SK-N-SH (cell line): ENCODE measurements at regions not wholly inside any gene's neighbourhood (a gene's known extent, or its start where the extent isn't known, plus 50 kb on each side); places are given as distances from the start of the nearest gene placed in this dataset.

Experiments used
- CTCF ChIA-PET: fragments of 300-600, 350-600 bp; formaldehyde crosslinking; extraction: SDS; loops from one replicate; lab custom pipeline; 2021; lab: Yijun Ruan, JAX
- POLR2A ChIA-PET: fragments of 350-600 bp; sonication (Branson Sonifier 250); formaldehyde crosslinking; extraction: SDS; loops from one replicate; lab custom pipeline; 2020; ENCODE audit warnings: antibody characterized with exemption, inconsistent platforms; lab: Yijun Ruan, JAX
- DNase-seq: peaks from one replicate; pipeline ENCODE4 v3.0.0; 2012
- H2AFZ ChIP-seq: fragments of 200-600 bp; sonication (generic); 2 replicates; pipeline ENCODE4 v1.8.1; 2016; ENCODE audit warnings: antibody characterized with exemption, mild to moderate bottlenecking, low read depth
- H3F3A ChIP-seq: fragments of 200-600 bp; sonication (generic); replicated peaks from 2 replicates; pipeline ENCODE3; 2016; ENCODE audit warnings: antibody characterized with exemption, mild to moderate bottlenecking; ENCODE audit not compliant: insufficient read depth
- H3K27ac ChIP-seq, 2 experiments: fragments of 200-500 bp in 1 of 2; fragments of 200-600 bp in 1 of 2; sonication (Bioruptor generic) in 1 of 2; sonication (generic), shearing (Covaris generic) in 1 of 2; 2 replicates each; pipeline versions ENCODE4 v1.5.1 to v1.6.1; 2014 to 2016; ENCODE audit warnings: low read depth in 2 of 2, inconsistent platforms in 1 of 2, low read length in 1 of 2, mild to moderate bottlenecking in 1 of 2, mixed read lengths in 1 of 2
- H3K27me3 ChIP-seq: fragments of 200-600 bp; sonication (generic), shearing (Covaris generic); 2 replicates; pipeline ENCODE4 v1.6.1; 2016; ENCODE audit warnings: mixed run types; ENCODE audit not compliant: insufficient read depth
- H3K36me3 ChIP-seq, 2 experiments: fragments of 200-500 bp in 1 of 2; fragments of 200-600 bp in 1 of 2; sonication (Bioruptor generic) in 1 of 2; sonication (generic) in 1 of 2; replicated peaks in 1 of 2; 2 replicates each; pipeline versions ENCODE3 to v1.5.1; 2014 to 2016; ENCODE audit warnings: low read length in 1 of 2, mild to moderate bottlenecking in 1 of 2; ENCODE audit not compliant: insufficient read depth in 2 of 2, control insufficient read depth in 1 of 2
- H3K4me1 ChIP-seq, 2 experiments: fragments of 200-500 bp in 1 of 2; fragments of 200-600 bp in 1 of 2; sonication (Bioruptor generic) in 1 of 2; sonication (generic), shearing (Covaris generic) in 1 of 2; 2 replicates each; pipeline versions ENCODE4 v1.5.1 to v1.6.1; 2014 to 2016; ENCODE audit warnings: low read depth in 1 of 2, low read length in 1 of 2, mixed run types in 1 of 2; ENCODE audit not compliant: insufficient read depth in 2 of 2, control insufficient read depth in 1 of 2
- H3K4me2 ChIP-seq: fragments of 200-600 bp; sonication (generic), shearing (Covaris generic); 2 replicates; pipeline ENCODE4 v1.6.1; 2017; ENCODE audit warnings: mixed run types
- H3K4me3 ChIP-seq, 2 experiments: fragments of 200-500 bp in 1 of 2; fragments of 200-600 bp in 1 of 2; sonication (Bioruptor generic) in 1 of 2; sonication (generic), shearing (Covaris generic) in 1 of 2; 2 replicates each; pipeline versions ENCODE4 v1.5.1 to v1.8.1; 2014 to 2016; ENCODE audit warnings: low read depth in 2 of 2, inconsistent platforms in 1 of 2, low read length in 1 of 2, mild to moderate bottlenecking in 1 of 2, mixed read lengths in 1 of 2, moderate library complexity in 1 of 2
- H3K79me2 ChIP-seq: fragments of 200-600 bp; sonication (generic); 2 replicates; pipeline ENCODE4 v1.8.1; 2017; ENCODE audit warnings: mild to moderate bottlenecking; ENCODE audit not compliant: insufficient read depth
- H3K9ac ChIP-seq: fragments of 200-600 bp; sonication (generic); 2 replicates; pipeline ENCODE4 v1.6.1; 2017; ENCODE audit warnings: mixed run types
- H3K9me2 ChIP-seq: fragments of 200-600 bp; sonication (generic); 2 replicates; pipeline ENCODE4 v1.6.1; 2017; ENCODE audit warnings: mixed run types
- H3K9me3 ChIP-seq: fragments of 200-600 bp; sonication (generic); 2 replicates; pipeline ENCODE4 v1.6.1; 2017; ENCODE audit warnings: mixed run types, mild to moderate bottlenecking, moderate library complexity
- H4K20me1 ChIP-seq: fragments of 200-600 bp; sonication (generic); 2 replicates; pipeline ENCODE4 v1.6.1; 2017; ENCODE audit warnings: mild to moderate bottlenecking, mixed run types; ENCODE audit not compliant: insufficient read depth
- CHD2 ChIP-seq: fragments of 150-350 bp; IDR thresholded peaks from 2 replicates; pipeline ENCODE4 v1.6.1; 2018; ENCODE audit warnings: low read length; ENCODE audit not compliant: partially characterized antibody
- EZH2phosphoT487 ChIP-seq: fragments of 200-600 bp; sonication (generic); IDR thresholded peaks from 2 replicates; pipeline ENCODE4 v1.6.1; 2017; ENCODE audit warnings: low read depth, mixed run types, mild to moderate bottlenecking, antibody characterized with exemption, moderate library complexity, borderline replicate concordance
- FOSL2 ChIP-seq: IDR thresholded peaks from 2 replicates; pipeline ENCODE4 v1.4.0; 2012; ENCODE audit warnings: low read depth, mild to moderate bottlenecking, moderate library complexity, borderline replicate concordance
- FOXM1 ChIP-seq: IDR thresholded peaks from 2 replicates; pipeline ENCODE4 v1.4.0; 2012; ENCODE audit warnings: low read depth, mild to moderate bottlenecking
- GATA2 ChIP-seq: sonication (generic); formaldehyde crosslinking; IDR thresholded peaks from 2 replicates; pipeline ENCODE4 v1.5.0; 2020; ENCODE audit warnings: mild to moderate bottlenecking, missing genetic modification reagents
- JUND ChIP-seq: IDR thresholded peaks from 2 replicates; pipeline ENCODE4 v1.4.0; 2012
- MAX ChIP-seq: IDR thresholded peaks from 2 replicates; pipeline ENCODE4 v1.4.0; 2012; ENCODE audit warnings: low read depth
- MXI1 ChIP-seq: IDR thresholded peaks from 2 replicates; pipeline ENCODE4 v1.6.1; 2012; ENCODE audit warnings: mild to moderate bottlenecking, low read depth, low read length, improper control_type of control experiment
- NFIC ChIP-seq: IDR thresholded peaks from 2 replicates; pipeline ENCODE4 v1.4.0; 2012; ENCODE audit warnings: borderline replicate concordance
- POLR2AphosphoS5 ChIP-seq: IDR thresholded peaks from 2 replicates; pipeline ENCODE4 v1.6.1; 2012; ENCODE audit warnings: low read depth, low read length
- RAD21 ChIP-seq: IDR thresholded peaks from 2 replicates; pipeline ENCODE4 v1.6.1; 2012; ENCODE audit warnings: mild to moderate bottlenecking, low read length
- RFX5 ChIP-seq: IDR thresholded peaks from 2 replicates; pipeline ENCODE4 v1.6.1; 2012; ENCODE audit warnings: mild to moderate bottlenecking, improper control_type of control experiment, low read length
- RXRA ChIP-seq: IDR thresholded peaks from 2 replicates; pipeline ENCODE4 v1.4.0; 2012; ENCODE audit warnings: low read depth, mild to moderate bottlenecking, borderline replicate concordance
- SIN3A ChIP-seq: IDR thresholded peaks from 2 replicates; pipeline ENCODE4 v1.6.1; 2012; ENCODE audit warnings: low read depth, mild to moderate bottlenecking, low read length, moderate library complexity, borderline replicate concordance
- SMC3 ChIP-seq: IDR thresholded peaks from 2 replicates; pipeline ENCODE4 v1.6.1; 2012; ENCODE audit warnings: low read depth, low read length, improper control_type of control experiment
- TCF12 ChIP-seq: IDR thresholded peaks from 2 replicates; pipeline ENCODE4 v1.4.0; 2012
- TEAD4 ChIP-seq: IDR thresholded peaks from 2 replicates; pipeline ENCODE4 v1.4.0; 2012; ENCODE audit warnings: mild to moderate bottlenecking, borderline replicate concordance; ENCODE audit not compliant: insufficient read depth
- YY1 ChIP-seq: IDR thresholded peaks from 2 replicates; pipeline ENCODE4 v1.4.0; 2012; ENCODE audit warnings: low read depth, mild to moderate bottlenecking
- WGBS: methylation state at CpG from one replicate; pipeline ENCODE4 v1.1.6; 2017; ENCODE audit warnings: low lambda C conversion rate; 5-methylcytosine and 5-hydroxymethylcytosine counted together
- TF ChIP-seq, protein P1 (sequence below): fragments of 150-350 bp; IDR thresholded peaks from 2 replicates; pipeline ENCODE4 v1.6.1; 2017; ENCODE audit warnings: antibody characterized with exemption, low read length, low read depth, borderline replicate concordance

DNA sequence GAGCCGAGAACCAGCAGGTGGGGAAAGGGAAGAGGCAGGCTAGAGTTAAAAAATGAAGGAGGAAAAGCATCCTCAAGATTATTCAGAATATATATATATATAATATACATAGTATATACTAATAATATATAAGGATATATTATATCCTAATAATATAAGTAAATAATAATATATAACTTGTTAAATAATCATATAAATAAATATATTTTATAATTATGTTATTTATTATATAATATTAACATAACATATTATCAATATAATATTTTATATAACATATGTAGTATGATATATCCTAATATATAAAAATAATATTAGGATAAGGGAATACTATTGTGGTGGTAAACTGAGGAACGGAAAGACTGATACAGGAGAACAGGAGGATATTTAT is 171.8 kb downstream of the TRIM27 start:
- no peaks in the 10 kb centered on the region for H4K20me1 ChIP-seq
- H3K9ac ChIP-seq = no peak overlapping the region
- no peaks in the 10 kb centered on the region for H3K79me2 ChIP-seq
- no peaks in the 10 kb centered on the region for H3K9me3 ChIP-seq
- DNase-seq = no peak
- H3K27ac ChIP-seq = no peak overlapping the region
- H3K27me3 ChIP-seq = peaks cover 19% of the 10 kb centered on the region
- no peak overlapping the region for H2AFZ ChIP-seq
- ChIA-PET POLR2A (no interaction called here), CTCF (no interaction called here)
- no peak overlapping the region for H3K4me3 ChIP-seq
- H3K4me1 ChIP-seq = no peaks in the 10 kb centered on the region
- no peaks in the 10 kb centered on the region for H3K36me3 ChIP-seq
- TF ChIP-seq YY1 (no peak), NFIC (no peak), SMC3 (no peak), RXRA (no peak)
- H3K9me2 ChIP-seq = no peaks in the 10 kb centered on the region
- H3F3A ChIP-seq = peaks cover 12% of the 10 kb centered on the region
- 27% methylated on average over 2 of the region's 2 CpGs for WGBS
- H3K4me2 ChIP-seq = no peak overlapping the region

DNA sequence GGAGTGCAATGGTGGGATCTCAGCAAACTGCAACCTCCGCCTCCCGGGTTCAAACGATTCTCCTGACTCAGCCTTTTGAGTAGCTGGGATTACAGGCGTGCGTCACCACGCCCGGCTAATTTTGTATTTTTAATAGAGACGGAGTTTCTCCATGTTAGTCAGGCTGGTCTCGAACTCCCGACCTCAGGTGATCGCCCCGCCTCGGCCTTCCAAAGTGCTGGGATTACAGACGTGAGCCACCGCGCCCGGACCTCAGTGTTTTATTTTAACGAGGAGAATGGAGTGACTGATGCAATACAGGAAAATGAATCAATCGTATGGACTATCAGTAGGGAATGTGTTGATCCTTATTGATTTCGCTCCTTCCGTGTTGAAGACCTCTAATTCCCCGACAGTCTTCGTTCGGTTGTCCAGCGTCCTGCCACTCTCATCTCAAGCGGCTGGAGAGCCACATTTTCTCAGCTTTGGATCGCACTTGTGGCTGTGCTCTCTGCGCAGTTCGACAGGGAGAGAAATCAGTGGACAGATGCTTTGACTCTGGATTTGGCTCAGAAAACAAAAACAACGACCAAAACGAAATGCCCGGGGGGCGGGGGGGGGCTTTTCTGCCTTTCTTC is 166.2 kb downstream of the TRIM27 start:
- H3K4me2 ChIP-seq = peak overlapping the region; percentile 73

DNA sequence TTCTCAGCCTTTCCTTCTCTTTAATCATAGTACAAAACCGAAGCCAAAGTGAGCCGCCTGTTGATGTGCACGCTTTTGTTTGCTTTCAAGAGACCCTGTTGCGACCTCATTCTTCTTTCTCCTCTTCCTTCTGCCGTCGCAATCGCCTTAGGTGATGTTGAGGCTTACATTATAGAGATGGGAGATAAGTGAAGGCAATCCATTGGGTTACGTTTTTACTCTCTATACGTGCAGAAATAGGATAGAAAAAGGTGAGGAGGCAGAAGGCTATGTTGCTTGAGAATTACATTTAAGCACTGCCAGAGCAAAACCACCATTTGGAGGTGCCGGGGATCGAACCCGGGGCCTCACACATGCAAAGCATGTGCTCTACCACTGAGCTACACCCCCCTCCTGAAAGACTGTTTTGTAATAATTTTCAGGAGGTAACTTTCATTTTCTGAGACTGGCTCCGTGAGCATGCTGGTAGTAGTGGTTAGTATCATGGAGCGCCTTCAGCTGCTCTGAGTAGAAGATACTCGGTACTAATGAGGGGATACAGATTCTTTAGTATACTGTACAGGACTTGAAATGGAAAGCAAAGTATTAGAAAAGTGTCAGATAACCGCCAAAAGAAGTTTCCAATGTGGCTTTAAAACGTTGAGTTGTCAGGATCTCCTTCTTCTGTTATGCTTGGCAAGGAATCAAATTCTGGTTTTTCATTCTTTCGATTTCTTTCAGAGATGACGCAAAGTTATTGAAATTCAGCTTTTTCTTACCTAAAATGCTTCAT is 165.6 kb downstream of the TRIM27 start:
- DNase-seq = no peak

More for the DNA sequence above, 166.2 kb downstream of the TRIM27 start:
- Histone ChIP-seq H3K36me3 (no peaks in the 10 kb centered on the region), H3K4me1 (no peaks in the 10 kb centered on the region), H3K79me2 (no peaks in the 10 kb centered on the region), H3K27me3 (peaks cover 19% of the 10 kb centered on the region), H3K4me3 (peak overlapping the region; percentile 36 to 56; a peak in 3 of 4 replicates), H3K9me3 (no peaks in the 10 kb centered on the region), H4K20me1 (no peaks in the 10 kb centered on the region), H3K9ac (no peak overlapping the region), H3K9me2 (no peaks in the 10 kb centered on the region), H3F3A (peaks cover 9% of the 10 kb centered on the region), H3K27ac (no peak overlapping the region), H2AFZ (peak overlapping the region; percentile 63; the same call in 1 of the 2 replicates)
- CTCF ChIA-PET = interaction anchor here (0.6 to 0.7 kb wide), 2 partner anchors 1449 to 1533 kb away, joined by 3 read pairs; no protein-coding TSS in a partner anchor
- TF ChIP-seq FOXM1 (no peak), POLR2AphosphoS5 (no peak), RFX5 (no peak), JUND (no peak), SIN3A (no peak), TCF12 (no peak), GATA2 (CRISPR knock-in tag) (no peak), EZH2phosphoT487 (no peak), TEAD4 (no peak), SMC3 (no peak), CHD2 (no peak), MXI1 (no peak)
- DNase-seq = no peak
- WGBS = 4% methylated on average over 27 of the region's 33 CpGs
- POLR2A ChIA-PET = no interaction called here

More for the DNA sequence above, 165.6 kb downstream of the TRIM27 start:
- Histone ChIP-seq H3K79me2 (no peaks in the 10 kb centered on the region), H3K27me3 (peaks cover 23% of the 10 kb centered on the region), H3K9me2 (no peaks in the 10 kb centered on the region), H3K4me3 (peak overlapping the region; percentile 36 to 56; a peak in 3 of 4 replicates), H3K9me3 (no peaks in the 10 kb centered on the region), H3K4me2 (peak overlapping the region; percentile 73), H3K9ac (no peak overlapping the region), H4K20me1 (no peaks in the 10 kb centered on the region), H3K27ac (no peak overlapping the region), H3K36me3 (no peaks in the 10 kb centered on the region), H3F3A (peaks cover 9% of the 10 kb centered on the region), H3K4me1 (no peaks in the 10 kb centered on the region), H2AFZ (peak overlapping the region; percentile 63; the same call in 1 of the 2 replicates)
- WGBS = 4% methylated on average over 19 of the region's 19 CpGs
- CTCF ChIA-PET = interaction anchor here (0.6 to 0.7 kb wide), 2 partner anchors 1229 to 1534 kb away, joined by 3 to 5 read pairs; no protein-coding TSS in a partner anchor
- TF ChIP-seq CHD2 (no peak), TEAD4 (0 out of 2 replicates have a peak, but pooled peaks have one; percentile 9), MAX (peak; percentile 63), TCF12 (0 out of 2 replicates have a peak, but pooled peaks have one; percentile 12), RAD21 (no peak), FOSL2 (peak; percentile 43; the same call in 1 of the 2 replicates), SMC3 (no peak), SIN3A (no peak), JUND (no peak)
- TF ChIP-seq, protein P1, sequence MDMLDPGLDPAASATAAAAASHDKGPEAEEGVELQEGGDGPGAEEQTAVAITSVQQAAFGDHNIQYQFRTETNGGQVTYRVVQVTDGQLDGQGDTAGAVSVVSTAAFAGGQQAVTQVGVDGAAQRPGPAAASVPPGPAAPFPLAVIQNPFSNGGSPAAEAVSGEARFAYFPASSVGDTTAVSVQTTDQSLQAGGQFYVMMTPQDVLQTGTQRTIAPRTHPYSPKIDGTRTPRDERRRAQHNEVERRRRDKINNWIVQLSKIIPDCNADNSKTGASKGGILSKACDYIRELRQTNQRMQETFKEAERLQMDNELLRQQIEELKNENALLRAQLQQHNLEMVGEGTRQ = no peak
- POLR2A ChIA-PET = no interaction called here
